HL-60 (cell line): ENCODE measurements at regions not wholly inside any gene's neighbourhood (a gene's known extent, or its start where the extent isn't known, plus 50 kb on each side); places are given as distances from the start of the nearest gene placed in this dataset.

Source experiments
- POLR2AphosphoS5 ChIP-seq: IDR thresholded peaks from 2 replicates; pipeline ENCODE4 v1.6.1; 2012; ENCODE audit warnings: low read depth
- REST ChIP-seq: IDR thresholded peaks from 2 replicates; pipeline ENCODE4 v1.6.1; 2012; ENCODE audit warnings: low read depth; ENCODE audit not compliant: insufficient replicate concordance
- SPI1 ChIP-seq: IDR thresholded peaks from 2 replicates; pipeline ENCODE4 v1.6.1; 2012; ENCODE audit warnings: low read depth, mild to moderate bottlenecking, borderline replicate concordance
- TF ChIP-seq, protein P1 (sequence below): IDR thresholded peaks from one replicate; pipeline ENCODE4 v1.5.1; 2011; ENCODE audit warnings: low read length, control low read depth, inconsistent platforms; ENCODE audit not compliant: insufficient read depth

DNA sequence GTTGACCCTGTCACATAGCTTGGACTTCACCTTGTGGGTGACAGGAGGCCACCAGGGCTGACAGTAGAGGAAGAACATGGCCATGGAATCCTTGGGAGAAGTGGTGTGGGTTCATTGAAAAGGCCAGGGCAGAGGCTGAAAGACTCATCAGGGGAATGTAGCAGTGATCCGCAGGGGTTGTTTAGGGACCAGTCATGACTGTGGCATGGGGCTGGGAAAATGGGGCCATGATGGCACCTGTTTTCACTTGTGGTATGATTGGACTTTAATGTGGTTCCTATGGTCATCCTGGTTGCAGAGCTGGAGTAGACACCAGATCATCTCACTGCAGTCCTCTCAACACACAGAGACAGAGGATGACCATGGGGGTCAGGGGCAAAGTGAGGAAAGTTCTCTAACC lies 66.7 kb upstream of the MYEOV start:
- TF ChIP-seq, protein P1, sequence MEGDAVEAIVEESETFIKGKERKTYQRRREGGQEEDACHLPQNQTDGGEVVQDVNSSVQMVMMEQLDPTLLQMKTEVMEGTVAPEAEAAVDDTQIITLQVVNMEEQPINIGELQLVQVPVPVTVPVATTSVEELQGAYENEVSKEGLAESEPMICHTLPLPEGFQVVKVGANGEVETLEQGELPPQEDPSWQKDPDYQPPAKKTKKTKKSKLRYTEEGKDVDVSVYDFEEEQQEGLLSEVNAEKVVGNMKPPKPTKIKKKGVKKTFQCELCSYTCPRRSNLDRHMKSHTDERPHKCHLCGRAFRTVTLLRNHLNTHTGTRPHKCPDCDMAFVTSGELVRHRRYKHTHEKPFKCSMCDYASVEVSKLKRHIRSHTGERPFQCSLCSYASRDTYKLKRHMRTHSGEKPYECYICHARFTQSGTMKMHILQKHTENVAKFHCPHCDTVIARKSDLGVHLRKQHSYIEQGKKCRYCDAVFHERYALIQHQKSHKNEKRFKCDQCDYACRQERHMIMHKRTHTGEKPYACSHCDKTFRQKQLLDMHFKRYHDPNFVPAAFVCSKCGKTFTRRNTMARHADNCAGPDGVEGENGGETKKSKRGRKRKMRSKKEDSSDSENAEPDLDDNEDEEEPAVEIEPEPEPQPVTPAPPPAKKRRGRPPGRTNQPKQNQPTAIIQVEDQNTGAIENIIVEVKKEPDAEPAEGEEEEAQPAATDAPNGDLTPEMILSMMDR: no peak
- TF ChIP-seq POLR2AphosphoS5 (no peak), REST (no peak), SPI1 (no peak)
